ENCODE measurements at regions not wholly inside any gene's neighbourhood (a gene's known extent, or its start where the extent isn't known, plus 50 kb on each side); places are given as distances from the start of the nearest gene placed in this dataset.

DNA sequence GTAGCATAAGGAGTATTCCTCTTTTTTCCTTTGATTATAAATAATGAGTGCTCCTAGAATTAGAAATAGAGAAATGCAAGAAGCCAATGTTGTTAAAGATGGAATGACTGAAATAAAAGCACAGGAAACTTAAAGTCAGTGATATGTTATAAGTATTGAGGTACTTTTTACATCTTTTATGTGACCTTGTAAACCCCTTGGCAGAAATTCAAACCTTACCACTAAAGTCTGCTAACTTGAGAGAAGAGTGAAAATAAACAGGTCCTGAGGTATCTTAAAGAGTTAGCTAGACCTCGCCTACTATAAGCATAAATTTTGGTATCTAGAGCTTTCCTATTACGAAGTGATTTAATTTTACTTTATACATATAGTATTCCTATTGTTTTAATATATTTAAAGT, 188.2 kb downstream of the DKK1 start:
- TF ChIP-seq, protein P1, sequence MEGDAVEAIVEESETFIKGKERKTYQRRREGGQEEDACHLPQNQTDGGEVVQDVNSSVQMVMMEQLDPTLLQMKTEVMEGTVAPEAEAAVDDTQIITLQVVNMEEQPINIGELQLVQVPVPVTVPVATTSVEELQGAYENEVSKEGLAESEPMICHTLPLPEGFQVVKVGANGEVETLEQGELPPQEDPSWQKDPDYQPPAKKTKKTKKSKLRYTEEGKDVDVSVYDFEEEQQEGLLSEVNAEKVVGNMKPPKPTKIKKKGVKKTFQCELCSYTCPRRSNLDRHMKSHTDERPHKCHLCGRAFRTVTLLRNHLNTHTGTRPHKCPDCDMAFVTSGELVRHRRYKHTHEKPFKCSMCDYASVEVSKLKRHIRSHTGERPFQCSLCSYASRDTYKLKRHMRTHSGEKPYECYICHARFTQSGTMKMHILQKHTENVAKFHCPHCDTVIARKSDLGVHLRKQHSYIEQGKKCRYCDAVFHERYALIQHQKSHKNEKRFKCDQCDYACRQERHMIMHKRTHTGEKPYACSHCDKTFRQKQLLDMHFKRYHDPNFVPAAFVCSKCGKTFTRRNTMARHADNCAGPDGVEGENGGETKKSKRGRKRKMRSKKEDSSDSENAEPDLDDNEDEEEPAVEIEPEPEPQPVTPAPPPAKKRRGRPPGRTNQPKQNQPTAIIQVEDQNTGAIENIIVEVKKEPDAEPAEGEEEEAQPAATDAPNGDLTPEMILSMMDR (IDR thresholded peaks at IDR 0.05; ENCODE audit: borderline replicate concordance, extremely low read depth, low read length, poor library complexity, severe bottlenecking), result no peak
- no peak for TF ChIP-seq EZH2 (IDR thresholded peaks at IDR 0.05; ENCODE audit: borderline replicate concordance, low read depth, low read length, severe bottlenecking)

Data from DND-41 (cell line).